ENCODE measurements at regions not wholly inside any gene's neighbourhood (a gene's known extent, or its start where the extent isn't known, plus 50 kb on each side); places are given as distances from the start of the nearest gene placed in this dataset.
"Not testable (repeated sequence)": the region's sequence is repeated elsewhere in the genome, so short reads cannot be mapped to it uniquely, and the experiment has no call there.

DNA sequence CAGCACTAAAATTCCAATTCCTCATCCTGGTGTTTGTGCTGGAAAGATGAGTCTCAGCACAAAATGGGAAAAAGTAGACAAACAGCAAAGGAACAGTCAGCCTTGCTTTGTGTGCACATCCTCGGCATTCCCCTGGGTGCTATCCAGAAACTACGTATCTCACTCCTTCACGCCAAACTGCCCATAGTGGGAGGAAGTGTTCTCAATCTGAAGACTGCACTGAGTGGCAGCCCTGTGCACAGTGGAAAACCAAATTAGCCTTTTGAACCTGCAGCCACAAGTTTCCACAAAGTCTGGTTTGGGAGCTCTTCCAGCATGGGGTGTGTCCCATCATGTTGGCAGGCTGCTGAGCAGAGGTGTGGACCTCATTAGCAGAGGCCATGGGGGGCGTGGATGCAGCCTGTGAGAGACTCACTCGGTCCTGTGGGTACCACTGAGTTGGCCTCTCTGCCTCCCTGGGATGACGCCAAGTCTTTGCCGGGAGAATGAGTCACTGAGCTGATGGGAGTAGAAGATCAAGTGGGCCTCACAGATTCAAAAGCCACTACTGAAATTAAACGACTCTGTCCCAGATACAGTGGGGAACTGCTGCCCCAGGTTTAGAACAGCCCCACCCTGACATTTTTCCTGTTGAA is 89.0 kb downstream of the ATP6V0E2 start:
- TF ChIP-seq, protein P1, sequence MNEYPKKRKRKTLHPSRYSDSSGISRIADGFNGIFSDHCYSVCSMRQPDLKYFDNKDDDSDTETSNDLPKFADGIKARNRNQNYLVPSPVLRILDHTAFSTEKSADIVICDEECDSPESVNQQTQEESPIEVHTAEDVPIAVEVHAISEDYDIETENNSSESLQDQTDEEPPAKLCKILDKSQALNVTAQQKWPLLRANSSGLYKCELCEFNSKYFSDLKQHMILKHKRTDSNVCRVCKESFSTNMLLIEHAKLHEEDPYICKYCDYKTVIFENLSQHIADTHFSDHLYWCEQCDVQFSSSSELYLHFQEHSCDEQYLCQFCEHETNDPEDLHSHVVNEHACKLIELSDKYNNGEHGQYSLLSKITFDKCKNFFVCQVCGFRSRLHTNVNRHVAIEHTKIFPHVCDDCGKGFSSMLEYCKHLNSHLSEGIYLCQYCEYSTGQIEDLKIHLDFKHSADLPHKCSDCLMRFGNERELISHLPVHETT (CRISPR knock-in tag; conservative IDR thresholded peaks at IDR 0.05), result not testable (repeated sequence)
- TF ChIP-seq TEAD3 (CRISPR knock-in tag; optimal IDR thresholded peaks at IDR 0.05; ENCODE audit: borderline replicate concordance), result not testable (repeated sequence)
